ENCODE measurements at regions not wholly inside any gene's neighbourhood (a gene's known extent, or its start where the extent isn't known, plus 50 kb on each side); places are given as distances from the start of the nearest gene placed in this dataset.
"Not testable (repeated sequence)": the region's sequence is repeated elsewhere in the genome, so short reads cannot be mapped to it uniquely, and the experiment has no call there.

- peak in 1 of 2 donors; percentile 5 for DNase-seq
Observed at GRCh38 chr3:31053299-31053698, 158.8 kb upstream of the GADL1 start.

- no peak for DNase-seq
Observed at GRCh38 chr3:31054032-31054431, 159.6 kb upstream of the GADL1 start.

- no peak for DNase-seq
Observed at GRCh38 chr3:31055757-31056156, 161.3 kb upstream of the GADL1 start.

- DNase-seq: peak in 1 of 2 donors; percentile 57
Observed at GRCh38 chr3:31057891-31058290, 163.4 kb upstream of the GADL1 start.

- DNase-seq: no peak
Observed at GRCh38 chr3:31064021-31064420, 169.6 kb upstream of the GADL1 start.

GRCh38 chr3:31065765-31066164, 171.3 kb upstream of the GADL1 start:
- no peak for DNase-seq

- no peak for DNase-seq
Observed at GRCh38 chr3:31067004-31067403, 172.5 kb upstream of the GADL1 start.

- no peak for DNase-seq
Observed at GRCh38 chr3:31075471-31075870, 181.0 kb upstream of the GADL1 start.

GRCh38 chr3:31075876-31076275, 181.4 kb upstream of the GADL1 start:
- no peak for DNase-seq

- DNase-seq: peak in 1 of 2 donors; percentile 91
Observed at GRCh38 chr3:31077021-31077601, 182.7 kb upstream of the GADL1 start.

- no peak for DNase-seq
Observed at GRCh38 chr3:31077826-31078225, 183.4 kb upstream of the GADL1 start.

GRCh38 chr3:31079689-31080088, 185.2 kb upstream of the GADL1 start:
- DNase-seq: no peak

- no peak for DNase-seq
Observed at GRCh38 chr3:31081018-31081662, 186.7 kb upstream of the GADL1 start.

- no peak for DNase-seq
Observed at GRCh38 chr3:31086148-31086547, 191.7 kb upstream of the GADL1 start.

GRCh38 chr3:31086698-31087097, 192.2 kb upstream of the GADL1 start:
- DNase-seq: no peak

GRCh38 chr3:31091748-31092147, 197.3 kb upstream of the GADL1 start:
- no peak for DNase-seq

- no peak for DNase-seq
Observed at GRCh38 chr3:31092748-31093589, 198.5 kb upstream of the GADL1 start.

GRCh38 chr3:31093606-31094005, 199.1 kb upstream of the GADL1 start:
- no peak for DNase-seq

- no peak for DNase-seq
Observed at GRCh38 chr3:31094048-31094447, 199.6 kb upstream of the GADL1 start.

GRCh38 chr3:31095255-31095654, 200.8 kb upstream of the GADL1 start:
- DNase-seq: no peak

- DNase-seq: peak in 1 of 2 donors; percentile 51
Observed at GRCh38 chr3:31096661-31097395, 202.4 kb upstream of the GADL1 start.

GRCh38 chr3:31100519-31100918, 206.1 kb upstream of the GADL1 start:
- no peak for DNase-seq

GRCh38 chr3:31101285-31101684, 206.8 kb upstream of the GADL1 start:
- DNase-seq: not testable (repeated sequence)

Measured in bone marrow (tissue), 2 donors.